HG02610 (cell line): ENCODE measurements at regions not wholly inside any gene's neighbourhood (a gene's known extent, or its start where the extent isn't known, plus 50 kb on each side); places are given as distances from the start of the nearest gene placed in this dataset.
"Not testable (repeated sequence)": the region's sequence is repeated elsewhere in the genome, so short reads cannot be mapped to it uniquely, and the experiment has no call there.

Experiments used
- ATAC-seq: cut with Tn5 transposase; IDR thresholded peaks from one replicate; pipeline ENCODE4 v1.9.1; 2021; ENCODE audit warnings: mild to moderate bottlenecking, moderate library complexity; ENCODE audit not compliant: unreplicated experiment

DNA sequence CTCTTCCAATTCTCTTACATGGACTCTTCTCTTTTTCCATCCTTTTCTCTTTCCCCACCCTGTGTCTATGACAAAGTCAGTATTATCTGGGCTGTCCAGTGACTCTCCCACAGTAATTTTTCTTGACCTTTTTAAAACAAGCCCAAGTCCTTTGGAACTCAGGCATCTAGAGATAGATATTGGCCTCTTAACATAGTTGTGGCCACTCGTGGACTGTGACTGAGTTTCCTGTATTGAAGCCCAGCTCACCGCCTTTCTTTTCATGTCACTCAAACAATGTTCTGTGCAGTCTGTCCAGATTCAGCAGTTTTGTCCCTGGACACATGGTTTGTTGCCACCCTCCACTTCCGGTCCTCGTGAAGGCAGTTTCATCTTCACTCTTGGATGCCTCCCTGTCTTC lies 110.9 kb upstream of the CDC14C start:
- no peak for ATAC-seq

DNA sequence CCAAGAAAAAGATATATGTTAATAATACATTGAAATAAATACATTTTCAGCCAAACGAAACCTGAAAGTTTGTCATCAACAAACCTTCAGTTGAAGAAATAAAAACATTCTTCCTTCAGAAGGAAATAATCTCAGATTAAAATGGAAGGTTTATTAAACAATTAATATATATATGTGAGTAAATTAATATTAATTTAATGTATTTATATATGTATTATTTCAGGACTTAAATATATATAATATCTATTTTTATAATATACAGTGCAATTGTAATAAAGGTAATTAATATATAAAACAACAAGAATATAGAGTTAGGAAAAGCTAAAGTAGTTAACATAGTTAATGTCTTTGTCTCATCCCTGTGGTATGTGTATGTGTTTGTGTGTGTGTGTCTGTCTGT lies 102.2 kb upstream of the CDC14C start:
- ATAC-seq = no peak

DNA sequence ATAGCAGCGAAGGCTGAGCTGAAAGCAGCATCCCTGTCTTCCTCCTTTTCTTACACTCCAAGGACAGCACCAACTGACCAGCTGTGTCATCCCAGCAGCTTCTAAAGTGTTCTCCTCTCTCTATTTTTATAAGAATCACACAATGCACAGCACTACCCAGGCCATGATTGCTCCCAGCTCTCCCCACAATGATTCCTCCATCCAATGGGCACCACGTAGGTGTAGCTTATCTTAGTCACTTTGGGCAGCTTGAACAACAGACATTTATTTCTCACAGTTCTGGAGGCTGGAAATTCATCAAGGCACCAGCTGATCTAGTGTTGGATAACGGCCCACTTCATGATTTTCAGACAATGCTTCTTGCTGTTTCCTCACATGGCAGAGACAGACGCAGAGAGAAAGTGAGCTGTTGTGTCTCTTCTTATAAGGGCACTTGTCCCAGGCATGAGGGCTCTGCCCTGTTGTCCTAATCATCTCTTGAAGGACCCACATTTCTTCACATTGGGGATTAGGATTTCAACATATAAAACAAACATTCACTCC lies 92.0 kb upstream of the CDC14C start:
- no peak for ATAC-seq

DNA sequence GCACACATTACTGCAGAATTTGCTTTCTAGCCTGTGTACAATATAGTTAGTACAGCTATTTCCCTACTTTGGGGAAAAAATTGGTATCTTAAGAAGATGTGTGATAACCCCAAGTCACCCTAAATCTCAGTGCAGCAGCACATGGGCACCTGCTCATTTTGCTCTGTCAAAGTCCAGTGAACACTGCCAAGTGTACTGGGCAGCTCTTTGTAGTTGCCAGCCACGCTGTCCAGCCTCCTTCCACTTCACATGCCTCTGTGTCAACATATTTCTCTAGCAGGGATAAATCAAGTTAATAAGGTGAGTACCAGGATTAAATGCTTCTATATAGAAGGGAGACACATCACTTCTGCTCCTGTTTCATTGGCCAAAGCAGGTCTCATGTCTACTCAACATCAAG lies 87.1 kb upstream of the CDC14C start:
- ATAC-seq = no peak

DNA sequence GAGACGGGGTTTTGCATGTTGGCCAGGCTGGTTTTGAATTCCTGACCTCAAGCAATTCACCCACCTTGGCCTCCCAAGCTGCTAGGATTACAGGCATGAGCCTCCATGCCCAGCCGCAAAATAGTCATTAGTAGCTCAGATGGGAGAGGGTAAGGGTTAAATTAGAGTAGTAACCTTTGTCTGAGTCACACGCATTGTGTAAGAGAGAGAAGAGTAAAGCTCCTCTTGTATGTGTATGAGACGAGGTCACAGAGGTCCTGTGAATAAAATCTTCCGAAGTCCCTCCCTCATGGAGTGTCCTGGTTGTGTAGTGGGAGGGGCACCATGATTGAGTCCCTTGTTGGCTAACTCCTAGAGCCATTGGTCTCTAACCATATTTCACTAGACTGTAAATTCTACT lies 85.2 kb upstream of the CDC14C start:
- ATAC-seq = no peak

DNA sequence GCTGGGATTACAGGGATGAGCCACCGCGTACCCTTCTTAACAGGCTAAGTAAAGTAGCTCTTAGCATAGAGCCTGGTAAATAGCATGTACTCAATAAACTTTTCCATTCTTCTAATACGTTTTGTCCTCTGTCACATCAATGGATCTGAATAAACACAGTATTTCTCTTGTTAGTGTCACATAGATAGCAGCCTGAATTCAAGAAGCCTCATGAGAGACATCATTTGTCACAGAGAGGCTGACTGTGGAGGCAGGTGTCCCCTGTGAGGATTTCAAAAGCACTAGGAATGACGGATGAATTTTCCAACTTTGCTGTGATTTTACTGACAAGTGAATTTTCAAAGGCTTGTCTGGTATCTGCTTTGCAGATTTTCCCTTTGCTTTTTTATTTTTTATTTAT lies 82.6 kb upstream of the CDC14C start:
- ATAC-seq = no peak

DNA sequence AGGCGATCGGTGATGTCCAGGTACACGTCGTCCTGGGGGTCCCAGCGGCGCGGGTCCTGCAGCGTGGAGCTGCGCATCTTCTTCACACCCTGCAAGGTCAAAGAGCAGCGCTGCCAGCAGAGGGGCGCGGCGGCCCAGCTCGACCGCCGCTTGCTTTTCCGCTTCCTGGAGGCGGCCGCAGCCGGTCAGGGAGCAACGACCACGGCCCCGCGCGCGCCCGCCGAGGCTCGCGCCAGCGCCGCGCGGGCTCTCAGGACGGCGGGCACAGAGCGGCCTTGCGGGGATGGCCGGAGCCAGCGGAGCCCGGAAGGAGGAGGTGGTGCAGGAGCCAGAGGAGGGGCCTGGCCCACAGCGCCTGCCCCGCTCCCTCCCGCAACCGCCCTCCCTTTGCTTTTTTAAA lies 76.4 kb upstream of the CDC14C start:
- ATAC-seq = no peak

DNA sequence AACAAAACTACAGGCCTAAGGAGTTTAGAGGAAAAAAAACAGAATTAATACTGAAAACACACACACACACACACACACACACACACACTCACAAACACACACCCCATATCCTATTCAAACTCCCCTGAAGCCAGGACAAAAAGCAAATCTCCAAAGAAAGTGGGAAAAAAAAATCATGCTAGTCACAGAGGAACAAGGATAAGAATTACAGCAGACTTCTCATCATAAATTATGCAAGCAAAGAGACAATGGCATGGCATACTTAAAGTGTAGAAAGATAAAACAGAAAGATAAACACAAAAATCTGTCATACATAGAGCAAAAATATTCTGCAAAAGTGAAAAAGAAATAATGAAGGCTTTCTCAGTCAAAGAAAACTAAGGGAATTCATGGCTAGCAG lies 63.9 kb upstream of the CDC14C start:
- not testable (repeated sequence) for ATAC-seq

DNA sequence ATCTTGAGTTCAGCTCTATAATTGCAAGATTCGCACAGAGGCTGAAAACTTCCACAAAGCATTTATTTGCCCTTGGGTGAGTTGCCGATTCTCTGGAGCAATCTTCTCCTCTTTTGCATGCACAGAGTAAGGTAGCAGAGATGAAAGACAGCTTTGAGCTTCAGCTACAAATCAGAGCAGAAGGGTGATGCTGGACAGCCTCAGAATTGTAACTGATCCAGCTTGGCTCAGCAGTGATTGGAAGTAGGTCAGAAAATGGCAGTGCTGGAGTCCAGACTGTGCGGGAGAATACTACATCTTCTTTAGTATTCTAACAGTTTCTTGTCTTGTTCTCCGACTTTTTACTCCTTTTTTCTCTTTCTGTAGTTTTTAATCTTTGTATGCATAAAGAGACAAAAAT lies 55.4 kb upstream of the CDC14C start:
- no peak for ATAC-seq

DNA sequence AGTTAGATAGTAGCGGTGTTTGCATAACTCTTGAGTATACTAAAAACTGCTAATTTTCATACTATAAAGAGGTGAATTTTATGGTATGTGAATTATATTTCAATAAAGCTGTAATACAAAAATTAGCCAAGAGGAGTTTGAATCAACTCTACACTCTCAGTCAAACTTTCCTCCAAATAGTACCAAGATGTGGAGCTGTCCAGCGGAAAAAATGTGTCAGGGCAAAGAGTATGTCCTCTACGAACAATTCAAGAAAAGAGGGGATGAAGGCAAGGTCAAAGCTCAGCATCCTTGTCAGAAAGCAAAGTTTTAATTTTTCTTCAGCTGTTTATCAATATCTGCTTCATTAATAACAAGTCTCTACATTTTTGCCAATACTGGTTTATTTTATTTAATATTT lies 51.8 kb upstream of the CDC14C start:
- ATAC-seq = no peak
